Testis (tissue), 2 donors: ENCODE measurements at regions not wholly inside any gene's neighbourhood (a gene's known extent, or its start where the extent isn't known, plus 50 kb on each side); places are given as distances from the start of the nearest gene placed in this dataset.

Experiments
- CTCF ChIP-seq, 3 experiments: fragments of 450-650 bp in 2 of 3; fragments of 200-600 bp in 1 of 3; sonication (generic) in 1 of 3; IDR thresholded peaks; one replicate each; pipeline ENCODE4 v1.5.1; 2016 to 2019; ENCODE audit warnings: antibody characterized with exemption in 3 of 3, mild to moderate bottlenecking in 2 of 3, moderate library complexity in 1 of 3
- POLR2A ChIP-seq: fragments of 450-650 bp; IDR thresholded peaks from one replicate; pipeline ENCODE4 v1.6.1; 2017; ENCODE audit warnings: antibody characterized with exemption, mild to moderate bottlenecking, moderate library complexity

- TF ChIP-seq POLR2A (no peak), CTCF (IDR thresholded peaks at IDR 0.05) (no peak)
Measured at GRCh38 chr5:104084896-104085295, 522.3 kb upstream of the NUDT12 start.
